K562 (cell line): ENCODE measurements at regions not wholly inside any gene's neighbourhood (a gene's known extent, or its start where the extent isn't known, plus 50 kb on each side); places are given as distances from the start of the nearest gene placed in this dataset.
A peak's percentile ranks its signal among the peaks of the same experiment; 100 is the strongest.

ENCODE experiments used
- ATAC-seq: fragments of 200-7000 bp; cut with Tn5 transposase; 3 replicates; pipeline ENCODE4 v1.9.1; 2020; ENCODE audit warnings: moderate library complexity
- BruUV-seq: library from RNA; stranded (reverse); fragments of 400-500 nt; replicated peaks from 2 replicates; lab custom pipeline; 2021; lab: Mats Ljungman, UMichigan
- CTCF ChIA-PET: fragments of 300-600 bp; formaldehyde crosslinking; extraction: SDS; loops from one replicate; lab custom pipeline; 2021; ENCODE audit warnings: low intra/inter-chr PET ratio; lab: Yijun Ruan, JAX
- POLR2A ChIA-PET: fragments of 300-600, 350-650 bp; sonication (Branson Sonifier 250); formaldehyde crosslinking; extraction: SDS; loops from one replicate; lab custom pipeline; 2021; ENCODE audit warnings: antibody characterized with exemption, inconsistent platforms; lab: Yijun Ruan, JAX
- DNase-seq, 4 experiments: peaks; one replicate each; pipeline versions ENCODE4 v3.0.0 to v3.0.0-alpha.2; 2011 to 2018; ENCODE audit warnings: low spot score in 3 of 4, mixed read lengths in 3 of 4; ENCODE audit errors: extremely low read depth in 1 of 4
- FAIRE-seq: peaks from 2 replicates; lab custom pipeline; 2011; peaks lifted over from hg19 to GRCh38; lab: Jason Lieb, UNC
- H2AFZ ChIP-seq: 2 replicates; pipeline ENCODE4 v1.6.0; 2011; ENCODE audit warnings: low read depth, low read length, control low read depth, inconsistent platforms
- H3K27ac ChIP-seq: fragments of 200-600 bp; 3 replicates; pipeline ENCODE4 v1.8.0; 2011; ENCODE audit warnings: low read depth, mild to moderate bottlenecking, control low read depth, inconsistent platforms, low read length, moderate library complexity, mixed read lengths; ENCODE audit errors: extremely low read depth
- H3K27me3 ChIP-seq, 2 experiments: fragments of 300-600 bp in 1 of 2; 2 replicates in 1 of 2; 3 replicates in 1 of 2; pipeline versions ENCODE4 v1.6.0 to v1.8.0; 2011; ENCODE audit warnings: inconsistent platforms in 2 of 2, low read length in 2 of 2, mild to moderate bottlenecking in 1 of 2, mixed read lengths in 1 of 2, moderate library complexity in 1 of 2; ENCODE audit not compliant: control insufficient read depth in 2 of 2, insufficient read depth in 2 of 2
- H3K36me3 ChIP-seq: fragments of 300-600 bp; 3 replicates; pipeline ENCODE4 v1.8.0; 2011; ENCODE audit warnings: mild to moderate bottlenecking, low read length, inconsistent platforms; ENCODE audit not compliant: control insufficient read depth, insufficient read depth
- H3K4me1 ChIP-seq, 2 experiments: fragments of 200-600 bp in 1 of 2; replicated peaks in 1 of 2; 2 replicates in 1 of 2; 3 replicates in 1 of 2; pipeline versions ENCODE4 v1.5.1 to v1.8.0; 2011; ENCODE audit warnings: inconsistent platforms in 2 of 2, low read length in 2 of 2, mild to moderate bottlenecking in 1 of 2, mixed read lengths in 1 of 2, moderate library complexity in 1 of 2; ENCODE audit not compliant: control insufficient read depth in 2 of 2, insufficient read depth in 2 of 2
- H3K4me2 ChIP-seq: 2 replicates; pipeline ENCODE4 v1.6.1; 2011; ENCODE audit warnings: low read length, control low read depth, inconsistent platforms, mixed read lengths; ENCODE audit not compliant: insufficient read depth
- H3K4me3 ChIP-seq: fragments of 200-600 bp; sonication (generic), shearing (Covaris generic); 2 replicates; pipeline ENCODE4 v1.5.1; 2016; ENCODE audit warnings: control low read depth, inconsistent platforms
- H3K79me2 ChIP-seq: fragments of 200-600 bp; 3 replicates; pipeline ENCODE4 v1.8.0; 2011; ENCODE audit warnings: low read length, inconsistent platforms; ENCODE audit not compliant: control insufficient read depth, insufficient read depth
- H3K9ac ChIP-seq, 2 experiments: 2 replicates each; pipeline versions ENCODE4 v1.6.0 to v1.6.1; 2011; ENCODE audit warnings: low read depth in 2 of 2, low read length in 2 of 2, control low read depth in 1 of 2, inconsistent platforms in 1 of 2, mild to moderate bottlenecking in 1 of 2, mixed read lengths in 1 of 2; ENCODE audit not compliant: insufficient read depth in 1 of 2
- H3K9me1 ChIP-seq: one replicate; pipeline ENCODE4 v1.6.0; 2011; ENCODE audit warnings: inconsistent platforms, mild to moderate bottlenecking, low read length, moderate library complexity; ENCODE audit not compliant: control insufficient read depth, insufficient read depth
- H3K9me3 ChIP-seq: replicated peaks from 2 replicates; pipeline ENCODE4 v1.5.1; 2011; ENCODE audit warnings: low read depth, low read length, inconsistent platforms; ENCODE audit not compliant: control insufficient read depth, insufficient read depth
- H4K20me1 ChIP-seq: replicated peaks from 2 replicates; pipeline ENCODE4 v1.6.1; 2011; ENCODE audit warnings: low read length, inconsistent platforms, mixed read lengths; ENCODE audit not compliant: control insufficient read depth, insufficient read depth
- CCNT2 ChIP-seq: IDR thresholded peaks from 2 replicates; pipeline ENCODE4 v1.6.1; 2011; ENCODE audit warnings: borderline replicate concordance, low read depth, mild to moderate bottlenecking, moderate library complexity, mixed read lengths, low read length; ENCODE audit not compliant: insufficient read length; ENCODE audit errors: extremely low read depth
- PTRF ChIP-seq: fragments of 450-650 bp; IDR thresholded peaks from 2 replicates; pipeline ENCODE4 v1.6.1; 2016; ENCODE audit warnings: mild to moderate bottlenecking, missing genetic modification characterization, missing compliant biosample characterization
- SMAD4 ChIP-seq: fragments of 250-450 bp; sonication (Bioruptor Pico); conservative IDR thresholded peaks from 2 replicates; pipeline ENCODE4 v1.8.0; 2021; ENCODE audit warnings: inconsistent platforms, mild to moderate bottlenecking, moderate library complexity
- WGBS: fragments of 100-300 bp; shearing (Covaris generic); methylation state at CpG from one replicate; pipeline ENCODE4 v1.1.6; 2016; ENCODE audit warnings: low coverage, mixed read lengths; ENCODE audit not compliant: insufficient coverage; ENCODE audit errors: missing lambda C conversion rate; 5-methylcytosine and 5-hydroxymethylcytosine counted together
- in situ Hi-C: fragments of 300-500 bp; cut with MboI; formaldehyde crosslinking; loops from 4 replicates; pipeline ENCODE4 v1.15.0; 2018; ENCODE audit warnings: inconsistent platforms, mixed read lengths
- intact Hi-C: fragments of 100-400 bp; cut with micrococcal nuclease; formaldehyde crosslinking; loops from 2 replicates; pipeline ENCODE4 v1.14.2; 2022
- TF ChIP-seq, protein P1 (sequence below): sonication (generic); formaldehyde crosslinking; IDR thresholded peaks from 2 replicates; pipeline ENCODE4 v1.5.0; 2020; ENCODE audit warnings: missing genetic modification reagents
- TF ChIP-seq, protein P2 (sequence below), 3 experiments: fragments of 200-800 bp in 1 of 3; fragments of 250-450 bp in 1 of 3; fragments of 450-650 bp in 1 of 3; sonication (Bioruptor Pico) in 1 of 3; sonication (Bioruptor generic) in 1 of 3; formaldehyde crosslinking in 1 of 3; IDR thresholded peaks; 2 replicates each; pipeline versions ENCODE4 v1.6.1 to v1.8.0; 2016 to 2022; ENCODE audit warnings: mild to moderate bottlenecking in 2 of 3, missing genetic modification characterization in 2 of 3, missing compliant biosample characterization in 1 of 3, moderate library complexity in 1 of 3

DNA sequence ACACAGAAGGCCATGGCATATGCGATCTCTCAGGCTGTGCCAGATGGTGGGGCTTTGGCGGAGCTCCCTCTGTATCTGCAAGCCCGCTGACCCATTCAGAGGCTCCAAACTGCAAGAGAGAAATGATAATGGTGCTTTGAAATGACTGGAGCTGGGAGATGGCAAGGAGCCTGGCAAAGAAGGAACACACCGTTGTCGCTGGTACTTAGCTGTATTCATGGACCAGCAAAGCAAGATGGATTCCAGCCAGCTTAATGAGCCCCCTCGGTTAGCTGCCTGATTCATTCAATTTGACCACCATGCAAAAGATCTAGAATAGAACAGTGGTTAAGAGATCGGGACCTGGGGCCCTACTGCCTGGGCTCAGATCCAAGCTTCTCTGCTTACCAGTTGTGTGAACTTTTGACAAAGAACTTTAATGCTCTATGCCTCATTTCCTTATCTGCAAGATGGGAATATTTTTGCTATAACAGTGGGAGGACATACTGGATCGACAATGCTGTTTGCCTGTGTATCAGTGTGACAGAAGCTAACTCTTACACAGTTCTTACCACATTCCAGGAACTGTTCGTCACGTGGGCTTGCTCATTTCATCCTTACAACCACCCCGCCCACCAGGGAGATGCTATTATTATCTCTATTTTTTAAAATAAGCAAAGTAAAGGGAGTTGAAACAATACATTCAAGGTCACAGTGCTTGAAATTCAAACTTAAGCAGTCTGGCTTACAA lies 317.8 kb upstream of the SULF2 start:
- Histone ChIP-seq H3K27ac (no peak overlapping the region), H3K9ac (no peak overlapping the region), H3K9me1 (no peaks in the 10 kb centered on the region), H3K36me3 (no peaks in the 10 kb centered on the region), H3K4me2 (no peak overlapping the region), H3K9me3 (no peaks in the 10 kb centered on the region), H3K79me2 (no peaks in the 10 kb centered on the region), H3K4me1 (no peaks in the 10 kb centered on the region; a peak in 1 of 5 replicates), H3K4me3 (no peak overlapping the region), H2AFZ (no peak overlapping the region), H3K27me3 (no peaks in the 10 kb centered on the region), H4K20me1 (no peaks in the 10 kb centered on the region; the same call in 1 of the 2 replicates)
- ATAC-seq (no peak), DNase-seq (no peak), FAIRE-seq (no peak)
- in situ Hi-C loops (no loop called here), intact Hi-C loops (no loop called here)
- WGBS = 2% methylated on average over 11 of the region's 11 CpGs
- ChIA-PET POLR2A (interaction anchor here (0.7 kb wide), 1 partner anchor 18 kb away, joined by 3 read pairs; no protein-coding TSS in a partner anchor), CTCF (no interaction called here)
- no TSS peak for BruUV-seq
- TF ChIP-seq PTRF (tag) (no peak), CCNT2 (no peak), SMAD4 (CRISPR knock-in tag) (no peak)
- TF ChIP-seq, protein P1, sequence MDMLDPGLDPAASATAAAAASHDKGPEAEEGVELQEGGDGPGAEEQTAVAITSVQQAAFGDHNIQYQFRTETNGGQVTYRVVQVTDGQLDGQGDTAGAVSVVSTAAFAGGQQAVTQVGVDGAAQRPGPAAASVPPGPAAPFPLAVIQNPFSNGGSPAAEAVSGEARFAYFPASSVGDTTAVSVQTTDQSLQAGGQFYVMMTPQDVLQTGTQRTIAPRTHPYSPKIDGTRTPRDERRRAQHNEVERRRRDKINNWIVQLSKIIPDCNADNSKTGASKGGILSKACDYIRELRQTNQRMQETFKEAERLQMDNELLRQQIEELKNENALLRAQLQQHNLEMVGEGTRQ (CRISPR knock-in tag) = peak; percentile 63
- TF ChIP-seq, protein P2, sequence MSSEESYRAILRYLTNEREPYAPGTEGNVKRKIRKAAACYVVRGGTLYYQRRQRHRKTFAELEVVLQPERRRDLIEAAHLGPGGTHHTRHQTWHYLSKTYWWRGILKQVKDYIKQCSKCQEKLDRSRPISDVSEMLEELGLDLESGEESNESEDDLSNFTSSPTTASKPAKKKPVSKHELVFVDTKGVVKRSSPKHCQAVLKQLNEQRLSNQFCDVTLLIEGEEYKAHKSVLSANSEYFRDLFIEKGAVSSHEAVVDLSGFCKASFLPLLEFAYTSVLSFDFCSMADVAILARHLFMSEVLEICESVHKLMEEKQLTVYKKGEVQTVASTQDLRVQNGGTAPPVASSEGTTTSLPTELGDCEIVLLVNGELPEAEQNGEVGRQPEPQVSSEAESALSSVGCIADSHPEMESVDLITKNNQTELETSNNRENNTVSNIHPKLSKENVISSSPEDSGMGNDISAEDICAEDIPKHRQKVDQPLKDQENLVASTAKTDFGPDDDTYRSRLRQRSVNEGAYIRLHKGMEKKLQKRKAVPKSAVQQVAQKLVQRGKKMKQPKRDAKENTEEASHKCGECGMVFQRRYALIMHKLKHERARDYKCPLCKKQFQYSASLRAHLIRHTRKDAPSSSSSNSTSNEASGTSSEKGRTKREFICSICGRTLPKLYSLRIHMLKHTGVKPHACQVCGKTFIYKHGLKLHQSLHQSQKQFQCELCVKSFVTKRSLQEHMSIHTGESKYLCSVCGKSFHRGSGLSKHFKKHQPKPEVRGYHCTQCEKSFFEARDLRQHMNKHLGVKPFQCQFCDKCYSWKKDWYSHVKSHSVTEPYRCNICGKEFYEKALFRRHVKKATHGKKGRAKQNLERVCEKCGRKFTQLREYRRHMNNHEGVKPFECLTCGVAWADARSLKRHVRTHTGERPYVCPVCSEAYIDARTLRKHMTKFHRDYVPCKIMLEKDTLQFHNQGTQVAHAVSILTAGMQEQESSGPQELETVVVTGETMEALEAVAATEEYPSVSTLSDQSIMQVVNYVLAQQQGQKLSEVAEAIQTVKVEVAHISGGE (CRISPR knock-in tag; IDR thresholded peaks at IDR 0.05) = peak in 1 of 3 experiments; percentile 4; a peak in 1 of 6 replicates
